Right lung (tissue), 2 donors: ENCODE measurements at regions not wholly inside any gene's neighbourhood (a gene's known extent, or its start where the extent isn't known, plus 50 kb on each side); places are given as distances from the start of the nearest gene placed in this dataset.

ENCODE experiments used
- DNase-seq, 2 donors: peaks; one replicate each; pipeline ENCODE4 v3.0.0-alpha.2; 2013

GRCh38 chr15:94053626-94054025, 177.7 kb upstream of the MCTP2 start:
- DNase-seq = no peak

- DNase-seq = no peak
These were observed 178.7 kb upstream of the MCTP2 start for GRCh38 chr15:94052711-94053110.

GRCh38 chr15:94047566-94047965, 183.8 kb upstream of the MCTP2 start:
- no peak for DNase-seq

GRCh38 chr15:94042180-94042928, 189.0 kb upstream of the MCTP2 start:
- no peak for DNase-seq

GRCh38 chr15:94041746-94042145, 189.6 kb upstream of the MCTP2 start:
- no peak for DNase-seq

- DNase-seq = no peak
These were observed 190.7 kb upstream of the MCTP2 start for GRCh38 chr15:94040541-94041248.

- DNase-seq = no peak
These were observed 195.2 kb upstream of the MCTP2 start for GRCh38 chr15:94036156-94036555.

GRCh38 chr15:94033683-94034020, 197.7 kb upstream of the MCTP2 start:
- no peak for DNase-seq

GRCh38 chr15:94033014-94033682, 198.2 kb upstream of the MCTP2 start:
- DNase-seq = no peak

- DNase-seq = no peak
These were observed 198.8 kb upstream of the MCTP2 start for GRCh38 chr15:94032571-94032970.

GRCh38 chr15:94031072-94031471, 200.3 kb upstream of the MCTP2 start:
- DNase-seq = no peak

GRCh38 chr15:94029495-94029894, 201.9 kb upstream of the MCTP2 start:
- DNase-seq = no peak

- no peak for DNase-seq
These were observed 202.6 kb upstream of the MCTP2 start for GRCh38 chr15:94028809-94029208.

- no peak for DNase-seq
These were observed 203.2 kb upstream of the MCTP2 start for GRCh38 chr15:94028121-94028520.

GRCh38 chr15:94027581-94027980, 203.8 kb upstream of the MCTP2 start:
- no peak for DNase-seq

- DNase-seq = no peak
These were observed 204.7 kb upstream of the MCTP2 start for GRCh38 chr15:94026458-94027304.

GRCh38 chr15:94023531-94023930, 207.8 kb upstream of the MCTP2 start:
- no peak for DNase-seq

- no peak for DNase-seq
These were observed 209.6 kb upstream of the MCTP2 start for GRCh38 chr15:94021621-94022320.

- DNase-seq = no peak
These were observed 212.3 kb upstream of the MCTP2 start for GRCh38 chr15:94019062-94019461.

GRCh38 chr15:94015324-94015723, 216.0 kb upstream of the MCTP2 start:
- no peak for DNase-seq
